ENCODE measurements at regions not wholly inside any gene's neighbourhood (a gene's known extent, or its start where the extent isn't known, plus 50 kb on each side); places are given as distances from the start of the nearest gene placed in this dataset.
"Not testable (repeated sequence)": the region's sequence is repeated elsewhere in the genome, so short reads cannot be mapped to it uniquely, and the experiment has no call there.

GRCh38 chr20:40893610-40894236 is 134.9 kb upstream of the TOP1 start:
- no peak for DNase-seq (ENCODE audit: low spot score)

- DNase-seq (ENCODE audit: low spot score), result no peak
Observed at GRCh38 chr20:40894237-40894630, 134.4 kb upstream of the TOP1 start.

GRCh38 chr20:40895182-40895581 is 133.4 kb upstream of the TOP1 start:
- no peak for DNase-seq (ENCODE audit: low spot score)

- peak; percentile 51 for DNase-seq (ENCODE audit: low spot score)
Observed at GRCh38 chr20:40896814-40897700, 131.6 kb upstream of the TOP1 start.

GRCh38 chr20:40899344-40899743 is 129.3 kb upstream of the TOP1 start:
- no peak for DNase-seq (ENCODE audit: low spot score)

GRCh38 chr20:40900666-40901215 is 127.9 kb upstream of the TOP1 start:
- no peak for DNase-seq (ENCODE audit: low spot score)

GRCh38 chr20:40902661-40903060 is 126.0 kb upstream of the TOP1 start:
- DNase-seq (ENCODE audit: low spot score), result no peak

- no peak for DNase-seq (ENCODE audit: low spot score)
Observed at GRCh38 chr20:40908309-40908708, 120.3 kb upstream of the TOP1 start.

GRCh38 chr20:40909489-40909888 is 119.1 kb upstream of the TOP1 start:
- not testable (repeated sequence) for DNase-seq (ENCODE audit: low spot score)

- not testable (repeated sequence) for DNase-seq (ENCODE audit: low spot score)
Observed at GRCh38 chr20:40910436-40910835, 118.2 kb upstream of the TOP1 start.

GRCh38 chr20:40911152-40911551 is 117.5 kb upstream of the TOP1 start:
- not testable (repeated sequence) for DNase-seq (ENCODE audit: low spot score)

GRCh38 chr20:40913224-40914185 is 115.1 kb upstream of the TOP1 start:
- no peak for DNase-seq (ENCODE audit: low spot score)

- DNase-seq (ENCODE audit: low spot score), result no peak
Observed at GRCh38 chr20:40915756-40916155, 112.9 kb upstream of the TOP1 start.

GRCh38 chr20:40916276-40916675 is 112.3 kb upstream of the TOP1 start:
- no peak for DNase-seq (ENCODE audit: low spot score)

- no peak for DNase-seq (ENCODE audit: low spot score)
Observed at GRCh38 chr20:40920291-40920690, 108.3 kb upstream of the TOP1 start.

GRCh38 chr20:40922865-40923264 is 105.8 kb upstream of the TOP1 start:
- no peak for DNase-seq (ENCODE audit: low spot score)

GRCh38 chr20:40925829-40926510 is 102.7 kb upstream of the TOP1 start:
- DNase-seq (ENCODE audit: low spot score), result no peak

- no peak for DNase-seq (ENCODE audit: low spot score)
Observed at GRCh38 chr20:40926928-40927327, 101.7 kb upstream of the TOP1 start.

- no peak for DNase-seq (ENCODE audit: low spot score)
Observed at GRCh38 chr20:40930561-40930960, 98.1 kb upstream of the TOP1 start.

- no peak for DNase-seq (ENCODE audit: low spot score)
Observed at GRCh38 chr20:40931410-40932044, 97.1 kb upstream of the TOP1 start.

- no peak for DNase-seq (ENCODE audit: low spot score)
Observed at GRCh38 chr20:40932436-40932835, 96.2 kb upstream of the TOP1 start.

Data from AG08395 (cell line).